ENCODE measurements at regions not wholly inside any gene's neighbourhood (a gene's known extent, or its start where the extent isn't known, plus 50 kb on each side); places are given as distances from the start of the nearest gene placed in this dataset.

GRCh38 chr13:59451236-59451635 is 712.5 kb downstream of the DIAPH3 start:
- TF ChIP-seq, protein P1, sequence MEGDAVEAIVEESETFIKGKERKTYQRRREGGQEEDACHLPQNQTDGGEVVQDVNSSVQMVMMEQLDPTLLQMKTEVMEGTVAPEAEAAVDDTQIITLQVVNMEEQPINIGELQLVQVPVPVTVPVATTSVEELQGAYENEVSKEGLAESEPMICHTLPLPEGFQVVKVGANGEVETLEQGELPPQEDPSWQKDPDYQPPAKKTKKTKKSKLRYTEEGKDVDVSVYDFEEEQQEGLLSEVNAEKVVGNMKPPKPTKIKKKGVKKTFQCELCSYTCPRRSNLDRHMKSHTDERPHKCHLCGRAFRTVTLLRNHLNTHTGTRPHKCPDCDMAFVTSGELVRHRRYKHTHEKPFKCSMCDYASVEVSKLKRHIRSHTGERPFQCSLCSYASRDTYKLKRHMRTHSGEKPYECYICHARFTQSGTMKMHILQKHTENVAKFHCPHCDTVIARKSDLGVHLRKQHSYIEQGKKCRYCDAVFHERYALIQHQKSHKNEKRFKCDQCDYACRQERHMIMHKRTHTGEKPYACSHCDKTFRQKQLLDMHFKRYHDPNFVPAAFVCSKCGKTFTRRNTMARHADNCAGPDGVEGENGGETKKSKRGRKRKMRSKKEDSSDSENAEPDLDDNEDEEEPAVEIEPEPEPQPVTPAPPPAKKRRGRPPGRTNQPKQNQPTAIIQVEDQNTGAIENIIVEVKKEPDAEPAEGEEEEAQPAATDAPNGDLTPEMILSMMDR (IDR thresholded peaks at IDR 0.05) = no peak
- TF ChIP-seq POLR2A (IDR thresholded peaks at IDR 0.05) = no peak
